ENCODE measurements at regions not wholly inside any gene's neighbourhood (a gene's known extent, or its start where the extent isn't known, plus 50 kb on each side); places are given as distances from the start of the nearest gene placed in this dataset.

DNA sequence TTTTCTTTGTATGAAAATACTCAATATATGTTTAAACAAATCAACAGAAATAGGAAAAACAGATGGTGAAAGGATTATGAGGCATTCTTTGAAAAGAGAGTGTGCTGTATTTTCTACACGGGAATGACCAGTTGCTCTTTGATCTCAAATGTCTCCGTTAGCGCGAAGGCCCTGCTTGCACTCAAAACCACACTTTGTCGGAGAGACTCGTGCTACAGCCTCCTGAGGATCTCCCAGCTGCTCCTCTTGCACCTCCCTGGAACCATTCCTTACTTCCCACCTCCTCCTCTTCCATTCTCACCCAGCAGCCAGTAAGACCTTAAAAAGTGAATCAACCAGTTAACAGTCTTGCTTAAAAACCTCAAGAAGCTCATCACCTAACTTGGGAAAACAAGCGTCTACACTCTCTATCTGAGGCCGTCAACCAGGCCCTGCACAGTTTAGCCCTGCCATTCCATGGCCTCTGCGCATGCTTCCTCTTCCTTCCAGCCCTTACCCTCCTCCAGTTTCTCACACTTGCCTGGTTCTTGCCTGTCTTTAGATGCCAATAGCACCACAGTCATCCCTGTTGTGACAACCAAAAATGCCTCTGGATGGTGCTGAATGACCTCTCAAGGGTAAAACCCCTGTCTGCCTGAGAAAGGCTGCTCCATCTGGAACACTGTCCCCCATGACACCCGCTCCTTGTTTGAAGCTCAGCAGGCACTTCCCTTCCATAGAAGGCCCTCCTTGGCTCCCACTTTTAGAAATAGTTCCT is 594.7 kb upstream of the WWC1 start:
- H3K4me3 Mint-ChIP-seq: no peak overlapping the region
- no peaks in the 10 kb centered on the region for H3K4me1 Mint-ChIP-seq (ENCODE audit: low read depth)
- no peaks in the 10 kb centered on the region for H3K36me3 Mint-ChIP-seq
- H3K9me3 Mint-ChIP-seq: no peaks in the 10 kb centered on the region
- no peak overlapping the region for H3K27ac Mint-ChIP-seq
- intact Hi-C loops (cut with micrococcal nuclease): no loop called here
- DNase-seq: no peak
- H3K27me3 Mint-ChIP-seq: no peaks in the 10 kb centered on the region
- POLR2A ChIA-PET: no interaction called here
- CTCF ChIA-PET: no interaction called here

DNA sequence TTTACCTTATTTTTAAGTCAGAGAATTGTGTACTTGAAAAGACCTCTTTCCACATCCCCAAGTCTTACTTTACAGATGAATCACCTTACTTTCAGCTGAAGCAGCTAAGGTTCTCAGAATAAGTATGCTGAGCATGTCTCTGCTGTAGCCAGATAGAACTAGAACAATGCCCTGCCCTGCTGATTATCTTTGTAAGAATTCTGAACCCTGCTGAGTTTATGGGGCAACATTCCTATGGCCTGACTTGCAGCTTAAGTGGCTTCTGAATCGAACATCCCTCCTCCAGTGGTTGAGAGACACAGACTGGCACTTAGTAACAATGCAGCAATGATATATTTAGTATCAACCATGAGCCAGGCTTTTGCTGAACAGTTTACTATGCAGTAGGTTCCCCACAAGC is 592.0 kb upstream of the WWC1 start:
- DNase-seq: no peak
- Mint-ChIP-seq H3K27ac (no peak overlapping the region), H3K4me3 (no peak overlapping the region), H3K9me3 (no peaks in the 10 kb centered on the region), H3K27me3 (no peaks in the 10 kb centered on the region), H3K4me1 (ENCODE audit: low read depth) (no peaks in the 10 kb centered on the region), H3K36me3 (no peaks in the 10 kb centered on the region)
- ChIA-PET CTCF (no interaction called here), POLR2A (no interaction called here)
- intact Hi-C loops (cut with micrococcal nuclease): no loop called here

DNA sequence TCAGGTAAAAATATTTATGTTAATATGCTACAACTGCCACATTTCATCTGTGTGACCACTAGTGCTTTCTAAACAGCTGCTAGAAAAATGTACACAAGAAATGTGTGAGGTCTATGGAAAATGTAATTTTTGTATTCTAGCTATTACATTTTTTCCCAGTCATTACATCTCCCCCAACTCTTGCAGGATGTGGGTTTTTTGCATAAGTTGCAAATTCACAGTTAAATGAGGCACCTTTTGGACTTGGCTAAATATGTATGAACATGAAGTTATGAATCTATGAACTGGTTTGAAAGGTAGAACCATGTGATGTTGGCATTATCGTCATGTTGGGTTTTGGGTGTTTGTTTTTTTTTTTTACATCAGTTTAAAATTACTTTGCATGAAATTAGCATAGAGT is 590.4 kb upstream of the WWC1 start:
- Mint-ChIP-seq H3K4me3 (no peak overlapping the region), H3K27me3 (no peaks in the 10 kb centered on the region), H3K27ac (no peak overlapping the region), H3K4me1 (ENCODE audit: low read depth) (no peaks in the 10 kb centered on the region), H3K9me3 (no peaks in the 10 kb centered on the region), H3K36me3 (no peaks in the 10 kb centered on the region)
- ChIA-PET POLR2A (no interaction called here), CTCF (no interaction called here)
- no peak for DNase-seq
- intact Hi-C loops (cut with micrococcal nuclease): no loop called here

DNA sequence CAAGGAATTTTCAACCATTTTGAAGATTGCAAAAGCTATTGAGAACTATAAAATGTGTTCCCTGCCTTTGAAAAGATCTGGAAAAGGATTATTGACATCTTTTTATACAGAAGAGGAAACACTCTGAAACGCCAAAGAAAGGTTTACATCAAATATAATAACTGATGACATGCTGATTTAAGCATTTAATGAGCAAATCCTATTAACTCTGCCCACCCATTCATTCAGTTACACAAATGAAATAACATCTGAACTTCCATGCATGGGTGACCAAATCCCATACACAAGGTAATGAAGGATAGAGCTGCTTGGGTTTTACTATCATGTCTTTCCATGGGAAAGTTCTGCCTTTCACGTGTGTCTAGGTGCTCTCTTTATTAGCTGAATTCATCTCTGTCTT is 589.4 kb upstream of the WWC1 start:
- DNase-seq: no peak
- no peaks in the 10 kb centered on the region for H3K36me3 Mint-ChIP-seq
- no peaks in the 10 kb centered on the region for H3K27me3 Mint-ChIP-seq
- H3K9me3 Mint-ChIP-seq: no peaks in the 10 kb centered on the region
- no peaks in the 10 kb centered on the region for H3K4me1 Mint-ChIP-seq (ENCODE audit: low read depth)
- intact Hi-C loops (cut with micrococcal nuclease): no loop called here
- CTCF ChIA-PET: no interaction called here
- H3K4me3 Mint-ChIP-seq: no peak overlapping the region
- H3K27ac Mint-ChIP-seq: no peak overlapping the region
- POLR2A ChIA-PET: no interaction called here

DNA sequence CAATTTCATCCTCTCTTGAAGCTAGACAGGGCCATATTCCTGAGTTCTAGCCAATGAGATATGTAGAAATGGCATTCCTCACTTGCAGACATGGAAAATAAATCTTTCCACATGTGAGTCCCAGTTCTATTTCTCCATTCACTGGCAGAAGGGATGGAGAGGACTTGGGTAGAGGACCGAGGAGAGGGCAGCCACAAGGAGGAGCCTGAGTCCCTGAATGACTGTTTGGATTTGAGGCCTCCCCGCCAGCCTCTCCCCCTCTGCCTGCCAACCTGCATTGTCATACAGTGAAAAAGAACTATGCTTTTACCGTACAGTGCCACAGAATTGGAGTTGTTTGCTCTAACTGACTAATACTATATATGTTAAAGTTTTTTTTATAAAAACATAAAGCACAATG is 583.0 kb upstream of the WWC1 start:
- Mint-ChIP-seq H3K4me1 (ENCODE audit: low read depth) (no peaks in the 10 kb centered on the region), H3K27me3 (no peaks in the 10 kb centered on the region), H3K36me3 (no peaks in the 10 kb centered on the region), H3K27ac (no peak overlapping the region), H3K4me3 (no peak overlapping the region), H3K9me3 (no peaks in the 10 kb centered on the region)
- ChIA-PET CTCF (interaction anchor here (1.6 kb wide), 1 partner anchor 15 kb away, joined by 6 read pairs; no protein-coding TSS in a partner anchor), POLR2A (no interaction called here)
- intact Hi-C loops (cut with micrococcal nuclease): no loop called here
- no peak for DNase-seq

DNA sequence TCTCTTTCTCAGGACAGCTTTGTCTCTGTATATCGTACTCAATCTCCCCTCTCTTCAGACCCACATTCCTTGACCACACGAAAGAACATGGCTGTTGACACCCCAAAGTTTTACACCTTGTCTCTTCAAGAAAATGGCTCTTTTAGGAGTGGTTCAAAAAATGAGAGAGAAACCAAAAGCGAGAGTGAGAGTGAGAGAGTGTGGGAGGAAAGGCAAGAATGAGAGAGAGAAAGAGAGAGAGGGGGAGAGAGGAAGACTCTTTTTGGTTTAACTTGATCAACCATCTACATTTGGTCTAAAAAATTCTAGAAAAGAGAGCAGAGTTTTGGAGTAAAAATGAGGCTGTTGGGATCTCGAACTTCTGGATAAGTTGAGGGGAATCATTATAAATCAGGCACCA is 581.8 kb upstream of the WWC1 start:
- H3K4me1 Mint-ChIP-seq (ENCODE audit: low read depth): no peaks in the 10 kb centered on the region
- POLR2A ChIA-PET: no interaction called here
- H3K27me3 Mint-ChIP-seq: no peaks in the 10 kb centered on the region
- intact Hi-C loops (cut with micrococcal nuclease): no loop called here
- H3K9me3 Mint-ChIP-seq: no peaks in the 10 kb centered on the region
- DNase-seq: no peak
- H3K36me3 Mint-ChIP-seq: no peaks in the 10 kb centered on the region
- H3K27ac Mint-ChIP-seq: no peak overlapping the region
- CTCF ChIA-PET: no interaction called here
- no peak overlapping the region for H3K4me3 Mint-ChIP-seq

DNA sequence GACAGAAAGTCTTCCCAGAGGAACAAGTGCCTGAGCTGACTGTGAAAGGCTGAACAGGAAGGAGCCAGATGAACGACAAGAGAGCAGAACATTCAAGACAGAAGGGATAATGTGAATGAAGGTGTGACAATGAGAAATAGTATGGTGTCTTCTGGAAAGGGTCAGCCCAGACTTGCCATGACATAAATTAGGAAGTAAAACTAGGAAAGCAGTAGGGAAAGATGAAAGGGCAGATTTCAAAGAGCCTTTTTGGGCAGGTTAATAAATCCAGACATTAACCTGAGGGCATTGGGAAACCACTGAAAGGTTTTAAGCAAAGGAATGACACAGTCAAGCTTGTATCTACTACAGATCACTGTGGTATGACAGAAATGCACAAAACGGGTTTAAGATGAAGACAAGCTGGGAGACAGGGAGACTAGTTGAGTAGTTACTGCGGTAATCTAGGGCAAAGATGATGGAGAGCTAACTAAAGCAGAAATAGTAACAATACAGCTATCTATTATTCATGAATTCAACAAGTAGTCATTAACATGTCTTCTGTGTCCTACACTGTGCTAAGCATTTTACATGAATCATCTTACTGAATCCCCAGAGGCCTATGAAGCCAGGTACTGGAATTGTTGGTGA is 580.9 kb upstream of the WWC1 start:
- no peaks in the 10 kb centered on the region for H3K9me3 Mint-ChIP-seq
- no peak for DNase-seq
- H3K27me3 Mint-ChIP-seq: no peaks in the 10 kb centered on the region
- no peak overlapping the region for H3K4me3 Mint-ChIP-seq
- no peaks in the 10 kb centered on the region for H3K4me1 Mint-ChIP-seq (ENCODE audit: low read depth)
- H3K27ac Mint-ChIP-seq: no peak overlapping the region
- CTCF ChIA-PET: interaction anchor here (1.8 kb wide), 1 partner anchor 12 kb away, joined by 9 read pairs; no protein-coding TSS in a partner anchor
- H3K36me3 Mint-ChIP-seq: no peaks in the 10 kb centered on the region
- POLR2A ChIA-PET: no interaction called here
- intact Hi-C loops (cut with micrococcal nuclease): no loop called here

DNA sequence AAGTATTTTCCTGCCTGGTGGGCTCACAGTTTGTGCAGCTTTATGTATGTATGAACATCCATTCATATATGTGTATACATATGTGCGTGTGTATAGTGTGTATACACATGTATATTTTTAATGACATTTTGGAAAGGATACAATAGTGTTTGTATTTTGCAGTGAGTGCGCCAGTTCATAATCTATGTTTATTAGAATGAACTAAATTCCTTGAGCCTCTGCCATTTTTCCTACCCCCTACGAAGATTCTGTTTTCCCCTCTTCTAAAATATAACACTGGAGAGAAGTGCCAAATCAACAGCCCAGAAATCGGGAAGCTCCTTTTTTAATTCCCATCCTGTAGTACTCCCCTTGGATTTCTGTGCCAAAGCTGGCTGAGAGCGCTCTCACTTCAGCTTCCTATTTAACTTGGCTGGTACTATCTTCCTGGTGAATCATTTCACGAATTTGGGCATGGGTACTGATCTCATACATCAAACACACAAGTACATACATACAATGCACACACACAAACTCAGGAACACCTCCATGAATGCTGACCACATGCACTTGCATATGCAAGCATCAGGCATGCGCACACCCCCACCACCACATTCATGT is 578.4 kb upstream of the WWC1 start:
- Mint-ChIP-seq H3K36me3 (no peaks in the 10 kb centered on the region), H3K9me3 (no peaks in the 10 kb centered on the region), H3K4me1 (ENCODE audit: low read depth) (no peaks in the 10 kb centered on the region), H3K27ac (no peak overlapping the region), H3K27me3 (no peaks in the 10 kb centered on the region), H3K4me3 (no peak overlapping the region)
- intact Hi-C loops (cut with micrococcal nuclease): no loop called here
- ChIA-PET POLR2A (no interaction called here), CTCF (no interaction called here)
- DNase-seq: no peak

DNA sequence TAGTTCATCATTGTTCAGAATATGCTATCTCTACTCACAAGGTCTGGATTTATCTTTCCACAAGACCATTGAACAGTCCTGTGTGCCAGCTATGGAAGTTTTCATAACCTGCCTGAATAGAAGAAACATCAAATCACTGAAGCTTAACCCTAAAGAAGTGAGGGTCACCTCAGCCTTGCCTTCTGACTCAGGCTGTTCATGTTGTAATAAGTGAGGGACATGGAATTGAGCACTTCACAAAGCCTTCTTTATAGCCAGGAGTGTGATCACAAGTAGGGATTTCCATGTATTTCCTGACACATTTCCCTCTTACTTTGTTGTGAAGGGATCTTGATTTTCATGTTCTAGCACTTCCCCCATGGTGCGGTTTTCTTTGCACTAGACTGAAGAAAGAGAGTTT is 577.5 kb upstream of the WWC1 start:
- Mint-ChIP-seq H3K4me3 (no peak overlapping the region), H3K4me1 (ENCODE audit: low read depth) (no peaks in the 10 kb centered on the region), H3K9me3 (no peaks in the 10 kb centered on the region), H3K27me3 (no peaks in the 10 kb centered on the region), H3K27ac (no peak overlapping the region), H3K36me3 (no peaks in the 10 kb centered on the region)
- ChIA-PET CTCF (interaction anchor here (1.0 kb wide), 1 partner anchor 9 kb away, joined by 3 read pairs; no protein-coding TSS in a partner anchor), POLR2A (no interaction called here)
- intact Hi-C loops (cut with micrococcal nuclease): no loop called here
- DNase-seq: no peak

DNA sequence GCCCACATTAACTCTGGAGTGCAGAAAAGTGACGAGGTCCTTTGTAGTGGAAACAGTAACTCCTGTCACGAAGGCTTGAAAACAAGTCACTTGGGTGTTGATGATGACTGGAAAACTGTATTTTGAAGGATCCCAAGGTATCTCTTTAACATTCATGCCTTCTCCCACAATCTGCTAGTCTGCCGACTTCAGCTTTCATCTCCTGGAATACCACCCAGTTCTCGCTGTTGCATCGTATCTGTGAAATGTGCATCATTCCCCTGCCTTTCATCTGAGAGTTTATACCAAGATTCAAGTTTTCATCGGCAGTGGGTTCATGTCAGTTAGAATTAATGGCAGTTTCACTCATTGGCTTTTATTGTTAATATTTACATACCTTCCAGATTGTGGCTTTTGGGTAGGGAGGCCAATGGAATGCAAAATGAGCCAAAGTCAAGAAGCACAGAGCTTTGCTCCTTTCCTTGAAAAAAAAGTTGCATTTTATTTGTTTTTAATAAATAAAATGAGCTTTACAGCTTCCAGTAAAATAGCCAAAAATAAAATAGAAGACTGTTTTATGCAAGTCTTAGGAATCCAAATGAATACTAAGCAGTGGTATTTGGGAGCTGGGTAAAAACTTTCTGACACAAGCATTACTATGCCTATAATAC is 575.2 kb upstream of the WWC1 start:
- CTCF ChIA-PET: no interaction called here
- no peaks in the 10 kb centered on the region for H3K9me3 Mint-ChIP-seq
- no peak for DNase-seq
- H3K27me3 Mint-ChIP-seq: peaks cover 2% of the 10 kb centered on the region
- H3K27ac Mint-ChIP-seq: no peak overlapping the region
- H3K36me3 Mint-ChIP-seq: no peaks in the 10 kb centered on the region
- no peak overlapping the region for H3K4me3 Mint-ChIP-seq
- POLR2A ChIA-PET: no interaction called here
- no peaks in the 10 kb centered on the region for H3K4me1 Mint-ChIP-seq (ENCODE audit: low read depth)
- intact Hi-C loops (cut with micrococcal nuclease): no loop called here

DNA sequence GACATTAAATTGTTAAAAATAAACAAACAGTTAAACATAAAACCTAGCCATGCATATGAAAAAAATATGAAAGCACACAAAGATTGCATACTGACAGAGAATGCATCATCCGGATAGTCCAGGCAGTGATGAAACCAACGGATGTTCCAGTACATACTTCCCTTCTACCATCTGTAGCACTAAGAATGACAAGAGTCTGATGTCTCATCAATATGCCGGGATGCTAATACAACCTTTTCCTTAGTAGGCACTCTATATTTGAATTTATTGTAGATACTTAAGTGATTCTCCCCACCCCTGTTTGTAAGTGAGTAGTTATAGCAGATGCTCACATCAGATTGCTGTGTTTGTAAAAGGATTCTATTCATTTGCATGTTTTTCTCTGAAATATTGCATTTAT is 571.2 kb upstream of the WWC1 start:
- ChIA-PET CTCF (no interaction called here), POLR2A (no interaction called here)
- Mint-ChIP-seq H3K27ac (no peak overlapping the region), H3K4me1 (ENCODE audit: low read depth) (no peaks in the 10 kb centered on the region), H3K36me3 (no peaks in the 10 kb centered on the region), H3K9me3 (no peaks in the 10 kb centered on the region), H3K4me3 (no peak overlapping the region), H3K27me3 (peaks cover 4% of the 10 kb centered on the region)
- no peak for DNase-seq
- intact Hi-C loops (cut with micrococcal nuclease): no loop called here

DNA sequence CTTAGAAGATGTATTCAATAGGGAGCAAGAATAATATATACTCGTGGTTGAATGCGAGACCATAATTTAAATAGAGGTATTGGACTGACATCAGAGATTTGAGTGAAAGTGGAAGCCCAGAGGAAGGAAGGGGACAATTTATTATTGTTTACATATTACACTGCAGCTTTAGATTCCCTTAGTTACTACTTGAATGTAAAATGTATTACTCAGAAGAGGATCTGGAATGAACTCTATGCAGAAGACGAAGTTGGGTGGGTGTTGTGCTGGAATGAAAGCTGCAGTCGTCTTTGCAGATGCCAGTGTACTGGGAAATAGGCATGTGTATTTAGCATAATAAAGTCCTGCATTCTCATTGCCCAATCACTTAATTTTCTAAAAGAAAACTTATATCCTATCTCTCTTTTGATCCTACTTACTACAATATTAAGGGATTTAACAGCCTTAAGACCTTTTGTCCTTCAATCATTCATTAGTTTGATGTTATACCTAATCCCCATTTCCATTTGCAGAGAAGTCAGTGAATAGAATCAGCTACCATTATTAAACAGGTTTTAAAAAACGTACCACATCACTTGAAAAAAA is 570.7 kb upstream of the WWC1 start:
- intact Hi-C loops (cut with micrococcal nuclease): no loop called here
- Mint-ChIP-seq H3K36me3 (no peaks in the 10 kb centered on the region), H3K27me3 (peaks cover 4% of the 10 kb centered on the region), H3K4me1 (ENCODE audit: low read depth) (no peaks in the 10 kb centered on the region), H3K9me3 (no peaks in the 10 kb centered on the region), H3K4me3 (no peak overlapping the region), H3K27ac (no peak overlapping the region)
- DNase-seq: no peak
- ChIA-PET POLR2A (no interaction called here), CTCF (no interaction called here)
